ENCODE measurements at regions not wholly inside any gene's neighbourhood (a gene's known extent, or its start where the extent isn't known, plus 50 kb on each side); places are given as distances from the start of the nearest gene placed in this dataset.

DNA sequence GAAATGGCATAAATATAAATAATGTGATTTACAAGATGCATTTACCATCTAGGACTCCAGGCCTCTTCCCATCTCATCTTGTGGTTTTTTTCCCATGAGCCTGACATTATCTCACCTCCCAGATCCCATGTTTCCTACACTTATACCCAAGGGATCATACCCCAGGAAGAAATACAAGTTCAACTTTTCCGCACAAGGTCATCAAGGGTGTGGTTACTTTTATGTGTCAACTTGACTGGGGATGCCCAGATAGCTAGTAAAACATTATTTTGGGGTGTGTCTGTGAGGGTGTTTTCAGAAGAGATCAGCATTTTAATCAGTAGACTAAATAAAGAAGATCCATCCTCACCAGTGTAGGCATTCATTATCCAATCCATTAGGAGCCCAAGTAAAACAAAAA, 176.3 kb upstream of the TNFAIP3 start:
- TF ChIP-seq POLR2A (IDR thresholded peaks at IDR 0.05; ENCODE audit: low read depth, low read length) (no peak), CTCF (conservative IDR thresholded peaks at IDR 0.05; ENCODE audit: low read depth, low read length) (no peak), CEBPB (IDR thresholded peaks at IDR 0.05; ENCODE audit: low read depth, low read length) (no peak), RFX5 (IDR thresholded peaks at IDR 0.05; ENCODE audit: low read depth, low read length) (no peak), RCOR1 (IDR thresholded peaks at IDR 0.05; ENCODE audit: insufficient replicate concordance, low read length) (no peak), RAD21 (IDR thresholded peaks at IDR 0.05; ENCODE audit: low read length) (no peak), MAFK (IDR thresholded peaks at IDR 0.05; ENCODE audit: low read depth, low read length) (no peak), MXI1 (IDR thresholded peaks at IDR 0.05; ENCODE audit: borderline replicate concordance, low read depth, low read length) (no peak)
- TF ChIP-seq, protein P1, sequence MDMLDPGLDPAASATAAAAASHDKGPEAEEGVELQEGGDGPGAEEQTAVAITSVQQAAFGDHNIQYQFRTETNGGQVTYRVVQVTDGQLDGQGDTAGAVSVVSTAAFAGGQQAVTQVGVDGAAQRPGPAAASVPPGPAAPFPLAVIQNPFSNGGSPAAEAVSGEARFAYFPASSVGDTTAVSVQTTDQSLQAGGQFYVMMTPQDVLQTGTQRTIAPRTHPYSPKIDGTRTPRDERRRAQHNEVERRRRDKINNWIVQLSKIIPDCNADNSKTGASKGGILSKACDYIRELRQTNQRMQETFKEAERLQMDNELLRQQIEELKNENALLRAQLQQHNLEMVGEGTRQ (IDR thresholded peaks at IDR 0.05; ENCODE audit: low read depth, low read length): no peak
